T47D (cell line): ENCODE measurements at regions not wholly inside any gene's neighbourhood (a gene's known extent, or its start where the extent isn't known, plus 50 kb on each side); places are given as distances from the start of the nearest gene placed in this dataset.
A peak's percentile ranks its signal among the peaks of the same experiment; 100 is the strongest.

Experiments
- DNase-seq, 2 experiments: peaks; one replicate each; pipeline versions ENCODE4 v3.0.0 to v3.0.0-alpha.2; 2011 to 2012; ENCODE audit warnings: low read depth in 1 of 2, low spot score in 1 of 2
- JUND ChIP-seq: IDR thresholded peaks from 2 replicates; pipeline ENCODE4 v1.6.1; 2012; ENCODE audit warnings: low read depth
- in situ Hi-C: cut with HindIII; loops from 2 replicates; pipeline ENCODE4 v1.10.0; 2016; ENCODE audit warnings: low sequenced_read_pairs, low pct_unique_long_range_greater_than_20kb

GRCh38 chr11:110373051-110373702 lies 56.6 kb upstream of the FDX1 start:
- in situ Hi-C loops, result no loop called here
- TF ChIP-seq JUND, result no peak
- DNase-seq, result no peak

DNA sequence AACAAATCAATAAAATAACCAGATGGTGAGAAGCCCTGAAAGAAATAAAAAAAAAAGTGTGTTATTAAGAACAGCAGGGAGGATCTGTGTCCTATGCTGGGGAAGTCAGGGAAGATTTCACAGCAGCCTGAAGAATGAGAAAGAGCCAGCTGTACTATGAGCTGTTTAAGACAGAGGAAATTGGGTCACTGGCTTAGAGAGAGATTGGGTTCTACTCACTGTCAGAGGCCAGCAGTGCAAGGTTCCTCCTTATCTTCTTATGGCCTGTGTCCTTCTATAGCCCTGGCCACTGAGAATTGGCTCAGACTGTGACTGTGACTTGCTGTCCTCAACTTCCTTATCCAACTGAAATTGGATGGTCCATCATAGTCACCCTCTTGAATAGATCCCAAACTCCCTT lies 54.8 kb upstream of the FDX1 start:
- in situ Hi-C loops, result no loop called here
- no peak for TF ChIP-seq JUND
- DNase-seq, result no peak

DNA sequence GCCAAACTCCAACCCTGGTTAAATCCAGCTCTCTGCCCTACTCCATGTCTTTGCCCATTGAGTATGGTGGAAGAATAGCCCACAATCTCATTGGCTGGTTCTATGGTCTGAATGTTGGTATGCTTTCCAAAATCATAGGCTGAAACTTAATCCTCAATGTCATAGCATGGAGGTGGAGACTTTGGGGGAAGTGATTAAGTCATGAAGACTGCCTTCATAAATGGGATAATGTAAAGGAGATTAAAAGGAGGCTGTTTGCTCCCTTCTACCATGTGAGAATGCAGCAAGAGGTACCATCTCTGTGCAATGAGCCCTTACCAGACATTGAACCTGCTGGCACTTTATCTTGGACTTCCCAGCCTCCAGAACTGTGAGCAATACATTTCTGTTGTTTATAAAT lies 54.4 kb upstream of the FDX1 start:
- no peak for DNase-seq
- in situ Hi-C loops, result no loop called here
- TF ChIP-seq JUND, result no peak

DNA sequence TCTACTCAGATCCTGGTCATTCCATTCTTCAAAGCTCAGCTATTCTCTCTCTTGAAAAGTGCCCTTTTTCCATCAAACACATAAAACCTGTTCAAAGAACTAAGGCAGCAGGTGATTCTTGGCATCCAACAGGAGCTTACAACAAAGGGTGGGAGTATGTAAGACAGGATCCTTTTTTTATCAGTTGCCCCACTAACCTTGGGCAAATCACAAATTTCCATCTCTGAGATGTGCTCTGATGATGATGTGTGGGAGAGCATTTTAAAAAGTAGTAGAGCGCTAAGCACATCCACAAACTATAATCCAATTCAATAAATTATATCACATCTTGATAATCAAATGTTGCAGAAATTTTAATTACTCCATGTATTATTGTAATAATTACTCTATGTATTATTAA lies 53.7 kb upstream of the FDX1 start:
- TF ChIP-seq JUND, result no peak
- in situ Hi-C loops, result no loop called here
- no peak for DNase-seq

- DNase-seq, result peak; percentile 51 to 94
- in situ Hi-C loops, result no loop called here
- no peak for TF ChIP-seq JUND
Observed at GRCh38 chr11:110376711-110377324, 52.9 kb upstream of the FDX1 start.

DNA sequence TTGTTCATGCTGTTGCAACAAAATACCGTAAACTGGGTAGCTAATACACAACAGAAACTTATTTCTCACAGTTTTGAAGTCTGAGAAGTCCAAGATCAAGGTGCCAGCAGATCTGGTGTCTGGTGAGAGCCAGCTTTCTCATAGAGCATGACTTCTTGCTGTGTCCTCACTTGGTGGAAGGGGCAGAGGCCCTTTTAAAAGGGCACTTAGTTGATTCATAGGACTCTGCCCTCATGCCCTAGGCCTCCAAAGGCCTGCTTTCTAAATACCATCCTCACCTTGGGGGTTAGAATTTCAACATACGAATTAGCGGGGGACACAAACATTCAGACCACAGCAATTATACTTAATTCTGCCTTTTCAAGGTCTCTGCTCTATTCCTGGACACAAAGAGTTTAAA lies 52.3 kb upstream of the FDX1 start:
- no peak for DNase-seq
- in situ Hi-C loops, result no loop called here
- TF ChIP-seq JUND, result no peak

DNA sequence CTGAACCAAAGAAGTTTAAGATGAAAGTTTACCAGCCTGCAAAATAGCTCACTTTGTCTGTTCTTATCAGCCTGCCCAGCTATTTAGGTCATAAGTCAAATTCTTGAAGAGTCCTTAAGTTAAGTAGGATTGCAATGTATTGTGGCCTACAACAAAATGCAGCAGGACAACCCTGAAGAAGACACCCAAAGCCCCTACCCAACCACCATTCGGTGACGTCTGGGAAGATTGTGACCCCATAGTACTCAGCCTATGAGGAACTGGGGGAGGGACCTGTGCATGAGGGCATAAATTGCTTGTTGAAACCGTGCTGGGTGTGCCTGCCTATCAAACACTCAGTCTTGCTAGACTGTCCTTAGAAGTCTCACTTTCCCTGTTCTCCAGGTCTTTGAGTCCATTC lies 50.5 kb upstream of the FDX1 start:
- DNase-seq, result no peak
- in situ Hi-C loops, result no loop called here
- no peak for TF ChIP-seq JUND

- in situ Hi-C loops, result no loop called here
- DNase-seq, result no peak
- TF ChIP-seq JUND, result no peak
Observed at GRCh38 chr11:110379936-110380335, 49.8 kb upstream of the FDX1 start.
